KOPT-K1 (cell line): ENCODE measurements at regions not wholly inside any gene's neighbourhood (a gene's known extent, or its start where the extent isn't known, plus 50 kb on each side); places are given as distances from the start of the nearest gene placed in this dataset.
"Not testable (repeated sequence)": the region's sequence is repeated elsewhere in the genome, so short reads cannot be mapped to it uniquely, and the experiment has no call there.

Experiments
- H3K27ac ChIP-seq: fragments of 200-600 bp; sonication (generic); 2 replicates; pipeline ENCODE4 v1.5.1; 2016; ENCODE audit warnings: antibody characterized with exemption, mild to moderate bottlenecking, low read depth, low read length; ENCODE audit not compliant: poor library complexity, severe bottlenecking
- H3K36me3 ChIP-seq: fragments of 200-600 bp; sonication (generic); 2 replicates; pipeline ENCODE4 v1.5.1; 2017; ENCODE audit warnings: antibody characterized with exemption, mild to moderate bottlenecking, low read length, moderate library complexity; ENCODE audit not compliant: insufficient read depth
- H3K9me3 ChIP-seq: fragments of 200-600 bp; sonication (generic); 2 replicates; pipeline ENCODE4 v1.5.1; 2017; ENCODE audit warnings: antibody characterized with exemption, low read length, mild to moderate bottlenecking; ENCODE audit not compliant: insufficient read depth, poor library complexity, severe bottlenecking

- not testable (repeated sequence) for H3K36me3 ChIP-seq, H3K9me3 ChIP-seq, H3K27ac ChIP-seq
Measured at GRCh38 chr5:67544942-67545341, 348.3 kb upstream of the CD180 start.

GRCh38 chr5:67543720-67544270 lies 347.2 kb upstream of the CD180 start:
- Histone ChIP-seq H3K36me3 (no peaks in the 10 kb centered on the region), H3K9me3 (no peaks in the 10 kb centered on the region), H3K27ac (no peak overlapping the region)

GRCh38 chr5:67542479-67542878 lies 345.9 kb upstream of the CD180 start:
- Histone ChIP-seq H3K27ac (no peak overlapping the region), H3K36me3 (no peaks in the 10 kb centered on the region), H3K9me3 (no peaks in the 10 kb centered on the region)

- Histone ChIP-seq H3K36me3 (no peaks in the 10 kb centered on the region), H3K27ac (no peak overlapping the region)
Measured at GRCh38 chr5:67541875-67542274, 345.3 kb upstream of the CD180 start.

GRCh38 chr5:67538855-67539506 lies 342.4 kb upstream of the CD180 start:
- Histone ChIP-seq H3K27ac (no peak overlapping the region), H3K36me3 (no peaks in the 10 kb centered on the region), H3K9me3 (no peaks in the 10 kb centered on the region)

More at GRCh38 chr5:67541875-67542274, 345.3 kb upstream of the CD180 start:
- H3K9me3 ChIP-seq, result no peaks in the 10 kb centered on the region

- Histone ChIP-seq H3K9me3 (no peaks in the 10 kb centered on the region), H3K27ac (peak overlapping the region; percentile 52), H3K36me3 (no peaks in the 10 kb centered on the region)
Measured at GRCh38 chr5:67537439-67538148, 341.0 kb upstream of the CD180 start.

GRCh38 chr5:67536866-67537265 lies 340.3 kb upstream of the CD180 start:
- Histone ChIP-seq H3K27ac (no peak overlapping the region), H3K36me3 (no peaks in the 10 kb centered on the region), H3K9me3 (no peaks in the 10 kb centered on the region)

- Histone ChIP-seq H3K36me3 (no peaks in the 10 kb centered on the region), H3K27ac (no peak overlapping the region), H3K9me3 (peaks cover 10% of the 10 kb centered on the region)
Measured at GRCh38 chr5:67530609-67531255, 334.1 kb upstream of the CD180 start.

- Histone ChIP-seq H3K27ac (no peak overlapping the region), H3K36me3 (no peaks in the 10 kb centered on the region), H3K9me3 (peaks cover 10% of the 10 kb centered on the region)
Measured at GRCh38 chr5:67528953-67529352, 332.4 kb upstream of the CD180 start.

GRCh38 chr5:67526793-67527192 lies 330.2 kb upstream of the CD180 start:
- no peaks in the 10 kb centered on the region for H3K36me3 ChIP-seq
- peaks cover 10% of the 10 kb centered on the region for H3K9me3 ChIP-seq
- H3K27ac ChIP-seq, result no peak overlapping the region

GRCh38 chr5:67520161-67520908 lies 323.7 kb upstream of the CD180 start:
- H3K36me3 ChIP-seq, result no peaks in the 10 kb centered on the region
- peak overlapping the region; percentile 20 for H3K27ac ChIP-seq

GRCh38 chr5:67518227-67518626 lies 321.6 kb upstream of the CD180 start:
- Histone ChIP-seq H3K9me3 (no peaks in the 10 kb centered on the region), H3K36me3 (no peaks in the 10 kb centered on the region), H3K27ac (no peak overlapping the region)

More at GRCh38 chr5:67520161-67520908, 323.7 kb upstream of the CD180 start:
- no peaks in the 10 kb centered on the region for H3K9me3 ChIP-seq

GRCh38 chr5:67516948-67517565 lies 320.5 kb upstream of the CD180 start:
- no peaks in the 10 kb centered on the region for H3K36me3 ChIP-seq
- no peaks in the 10 kb centered on the region for H3K9me3 ChIP-seq
- H3K27ac ChIP-seq, result no peak overlapping the region

- Histone ChIP-seq H3K9me3 (no peaks in the 10 kb centered on the region), H3K27ac (peak overlapping the region; percentile 33), H3K36me3 (no peaks in the 10 kb centered on the region)
Measured at GRCh38 chr5:67515762-67516161, 319.2 kb upstream of the CD180 start.
